Hematopoietic multipotent progenitor cell treated with erythropoietin and hydrocortisone succinate and interleukin-3 and kit ligand, for 4 days (in vitro differentiated cells): ENCODE measurements at regions not wholly inside any gene's neighbourhood (a gene's known extent, or its start where the extent isn't known, plus 50 kb on each side); places are given as distances from the start of the nearest gene placed in this dataset.
"Not testable (repeated sequence)": the region's sequence is repeated elsewhere in the genome, so short reads cannot be mapped to it uniquely, and the experiment has no call there.

Source experiments
- DNase-seq: peaks from one replicate; pipeline ENCODE4 v3.0.0-alpha.2; 2015

- DNase-seq: not testable (repeated sequence)
These were observed 67.0 kb upstream of the LYZL2 start for GRCh38 chr10:30696416-30697185.

DNA sequence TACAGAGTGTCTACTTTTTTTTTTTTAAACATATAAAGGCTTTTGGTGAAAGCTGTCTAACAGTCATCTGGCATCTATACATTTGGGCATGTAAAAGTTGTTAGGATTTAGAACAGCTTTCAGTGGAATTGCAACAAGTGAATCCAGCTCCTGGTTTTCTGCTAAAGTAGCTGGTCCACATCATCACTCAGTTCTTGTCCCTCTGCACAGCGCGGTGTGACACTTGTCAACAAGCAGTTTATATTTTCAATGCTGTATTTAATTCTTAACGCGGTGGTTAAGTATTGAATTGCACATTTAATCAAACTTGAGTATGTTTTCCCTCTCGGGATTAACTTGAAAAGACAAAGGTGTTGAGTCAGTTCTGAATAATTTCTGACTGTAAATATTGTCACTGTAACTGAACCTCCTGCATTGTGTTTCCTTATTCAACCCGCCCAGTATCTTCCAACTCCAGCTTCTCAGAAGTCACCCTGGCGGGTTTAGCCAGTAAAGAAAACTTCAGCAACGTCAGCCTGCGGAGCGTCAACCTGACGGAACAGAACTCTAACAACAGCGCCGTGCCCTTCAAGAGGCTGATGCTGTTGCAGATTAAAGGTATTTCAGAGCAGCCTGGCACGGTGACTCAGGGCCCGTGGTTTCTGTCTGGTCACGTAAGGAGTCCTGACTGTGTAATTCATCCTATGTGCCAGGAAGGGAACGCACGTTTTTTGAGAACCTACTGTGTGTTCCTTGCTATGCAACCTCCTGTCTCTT, 66.1 kb upstream of the LYZL2 start:
- peak; percentile 56 for DNase-seq

- no peak for DNase-seq
These were observed 65.1 kb upstream of the LYZL2 start for GRCh38 chr10:30694518-30695228.

GRCh38 chr10:30691639-30692015, 62.1 kb upstream of the LYZL2 start:
- DNase-seq: no peak

GRCh38 chr10:30690948-30691638, 61.5 kb upstream of the LYZL2 start:
- DNase-seq: not testable (repeated sequence)

- DNase-seq: no peak
These were observed 58.9 kb upstream of the LYZL2 start for GRCh38 chr10:30688456-30688855.

DNA sequence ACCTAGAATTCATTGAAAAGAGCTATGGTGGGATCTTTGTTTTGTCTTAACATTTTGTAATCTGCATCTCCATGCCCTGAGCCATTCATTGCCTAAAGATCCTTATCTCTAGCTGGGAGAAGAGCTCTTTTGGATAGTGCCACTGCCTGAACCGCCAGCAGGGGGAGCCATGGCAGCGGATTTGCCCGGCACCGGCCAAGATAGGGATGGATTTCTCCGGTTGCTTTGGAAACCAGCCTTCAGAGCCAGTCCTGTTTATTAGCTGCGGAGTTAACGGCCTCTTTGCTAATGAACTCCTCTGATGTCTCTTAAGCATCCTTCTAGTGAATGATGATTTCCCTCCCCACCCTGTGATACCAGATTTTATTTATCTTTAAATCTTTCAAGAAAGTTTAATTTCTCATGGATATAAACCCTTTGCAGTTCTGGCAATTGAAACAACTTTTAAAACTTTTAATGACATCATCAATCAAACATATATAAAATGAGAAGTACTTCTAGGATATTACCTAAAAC, 58.2 kb upstream of the LYZL2 start:
- DNase-seq: peak; percentile 85

- DNase-seq: no peak
These were observed 57.2 kb upstream of the LYZL2 start for GRCh38 chr10:30686708-30687107.

- peak; percentile 41 for DNase-seq
These were observed 53.9 kb upstream of the LYZL2 start for GRCh38 chr10:30683496-30683895.

DNA sequence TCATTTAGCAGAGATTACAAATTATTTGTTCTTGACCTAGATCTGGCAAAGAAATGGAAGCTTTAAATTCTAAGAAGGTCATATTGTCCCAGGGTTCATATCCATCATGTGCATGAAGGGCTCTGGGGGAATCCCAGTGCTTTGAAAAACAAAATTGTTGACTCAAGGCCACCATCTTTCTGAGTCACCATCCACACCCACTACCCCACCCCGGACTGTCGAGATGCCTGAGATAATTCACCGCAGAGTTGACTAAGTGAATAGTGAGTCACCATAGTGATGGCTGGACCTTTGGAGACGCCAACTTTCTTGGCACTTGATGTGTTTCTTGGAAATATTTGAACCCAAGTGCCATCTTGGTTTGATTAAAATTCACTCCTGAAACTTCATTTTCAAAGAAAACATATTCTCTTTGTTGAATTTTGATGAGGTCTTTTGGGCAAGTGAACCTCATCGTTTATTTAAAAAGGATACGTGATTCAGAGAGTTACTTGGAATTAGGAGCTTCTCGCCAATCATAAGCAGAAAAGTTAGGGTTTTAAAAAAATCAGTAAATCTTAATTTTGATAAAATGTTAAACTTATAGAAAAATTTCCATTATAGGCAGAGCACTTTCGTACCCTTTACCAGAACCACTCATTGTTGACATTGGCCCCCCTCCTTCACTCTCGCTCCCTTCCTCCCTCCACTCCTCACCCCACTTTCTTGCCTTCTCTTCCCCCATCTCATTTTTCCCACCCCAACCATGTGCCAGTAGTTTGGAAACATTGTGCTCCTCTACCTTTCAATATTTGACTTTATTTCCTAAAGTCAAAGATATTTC, 53.0 kb upstream of the LYZL2 start:
- peak; percentile 86 for DNase-seq

GRCh38 chr10:30680908-30681307, 51.4 kb upstream of the LYZL2 start:
- DNase-seq: no peak
